DOHH2 (cell line): ENCODE measurements at regions not wholly inside any gene's neighbourhood (a gene's known extent, or its start where the extent isn't known, plus 50 kb on each side); places are given as distances from the start of the nearest gene placed in this dataset.

ENCODE experiments used
- H3F3A ChIP-seq: fragments of 200-600 bp; sonication (generic), shearing (Covaris generic); 2 replicates; pipeline ENCODE4 v1.6.0; 2016; ENCODE audit warnings: antibody characterized with exemption, mild to moderate bottlenecking; ENCODE audit not compliant: control insufficient read depth, insufficient read depth
- H3K27ac ChIP-seq: fragments of 200-600 bp; sonication (generic); 2 replicates; pipeline ENCODE4 v1.5.1; 2014; ENCODE audit warnings: low read depth, mild to moderate bottlenecking, low read length, moderate library complexity
- H3K27me3 ChIP-seq: fragments of 200-600 bp; sonication (generic); 2 replicates; pipeline ENCODE4 v1.6.1; 2014; ENCODE audit warnings: mild to moderate bottlenecking, low read length, mixed read lengths; ENCODE audit not compliant: control insufficient read depth
- H3K36me3 ChIP-seq: fragments of 200-600 bp; sonication (generic); 2 replicates; pipeline ENCODE4 v1.6.1; 2014; ENCODE audit warnings: mild to moderate bottlenecking, low read length, moderate library complexity, mixed read lengths; ENCODE audit not compliant: control insufficient read depth
- H3K4me1 ChIP-seq: fragments of 200-600 bp; sonication (generic); 2 replicates; pipeline ENCODE4 v1.6.1; 2014; ENCODE audit warnings: mild to moderate bottlenecking, low read length, mixed read lengths; ENCODE audit not compliant: control insufficient read depth
- H3K4me2 ChIP-seq: fragments of 200-600 bp; sonication (generic); 2 replicates; pipeline ENCODE4 v1.6.0; 2014; ENCODE audit warnings: mild to moderate bottlenecking, low read length, moderate library complexity
- H3K4me3 ChIP-seq: fragments of 200-600 bp; sonication (generic); 2 replicates; pipeline ENCODE4 v1.5.1; 2014; ENCODE audit warnings: mild to moderate bottlenecking, low read length, mixed read lengths
- H3K79me2 ChIP-seq: fragments of 200-600 bp; sonication (generic); 2 replicates; pipeline ENCODE4 v1.6.1; 2014; ENCODE audit warnings: mild to moderate bottlenecking, low read length, mixed read lengths; ENCODE audit not compliant: control insufficient read depth
- H3K9me2 ChIP-seq: fragments of 200-600 bp; sonication (generic); replicated peaks from 2 replicates; pipeline ENCODE4 v1.6.1; 2014; ENCODE audit warnings: mild to moderate bottlenecking, low read length, mixed read lengths; ENCODE audit not compliant: control insufficient read depth
- H3K9me3 ChIP-seq: fragments of 200-600 bp; sonication (generic); 2 replicates; pipeline ENCODE4 v1.6.1; 2014; ENCODE audit warnings: antibody characterized with exemption, low read length, mixed read lengths; ENCODE audit not compliant: control insufficient read depth, insufficient read depth
- H4K20me1 ChIP-seq: fragments of 200-600 bp; sonication (generic); 2 replicates; pipeline ENCODE4 v1.6.0; 2014; ENCODE audit warnings: low read depth, mild to moderate bottlenecking, antibody characterized with exemption, low read length, moderate library complexity; ENCODE audit not compliant: control insufficient read depth, insufficient read depth
- EZH2phosphoT487 ChIP-seq: fragments of 200-600 bp; sonication (generic); IDR thresholded peaks from 2 replicates; pipeline ENCODE4 v1.6.1; 2017; ENCODE audit warnings: borderline replicate concordance, mild to moderate bottlenecking, antibody characterized with exemption, low read length, moderate library complexity, mixed read lengths
- TF ChIP-seq, protein P1 (sequence below): fragments of 200-600 bp; sonication (generic); IDR thresholded peaks from one replicate; pipeline ENCODE4 v1.5.1; 2014; ENCODE audit warnings: antibody characterized with exemption, mild to moderate bottlenecking, low read depth, low read length; ENCODE audit not compliant: poor library complexity, severe bottlenecking

- Histone ChIP-seq H3K27ac (no peak overlapping the region), H3K4me1 (no peaks in the 10 kb centered on the region), H4K20me1 (no peaks in the 10 kb centered on the region), H3K9me3 (no peaks in the 10 kb centered on the region), H3K4me3 (no peak overlapping the region), H3K4me2 (no peak overlapping the region), H3K36me3 (no peaks in the 10 kb centered on the region), H3K9me2 (no peaks in the 10 kb centered on the region), H3K27me3 (no peaks in the 10 kb centered on the region), H3K79me2 (no peaks in the 10 kb centered on the region), H3F3A (no peaks in the 10 kb centered on the region)
- TF ChIP-seq, protein P1, sequence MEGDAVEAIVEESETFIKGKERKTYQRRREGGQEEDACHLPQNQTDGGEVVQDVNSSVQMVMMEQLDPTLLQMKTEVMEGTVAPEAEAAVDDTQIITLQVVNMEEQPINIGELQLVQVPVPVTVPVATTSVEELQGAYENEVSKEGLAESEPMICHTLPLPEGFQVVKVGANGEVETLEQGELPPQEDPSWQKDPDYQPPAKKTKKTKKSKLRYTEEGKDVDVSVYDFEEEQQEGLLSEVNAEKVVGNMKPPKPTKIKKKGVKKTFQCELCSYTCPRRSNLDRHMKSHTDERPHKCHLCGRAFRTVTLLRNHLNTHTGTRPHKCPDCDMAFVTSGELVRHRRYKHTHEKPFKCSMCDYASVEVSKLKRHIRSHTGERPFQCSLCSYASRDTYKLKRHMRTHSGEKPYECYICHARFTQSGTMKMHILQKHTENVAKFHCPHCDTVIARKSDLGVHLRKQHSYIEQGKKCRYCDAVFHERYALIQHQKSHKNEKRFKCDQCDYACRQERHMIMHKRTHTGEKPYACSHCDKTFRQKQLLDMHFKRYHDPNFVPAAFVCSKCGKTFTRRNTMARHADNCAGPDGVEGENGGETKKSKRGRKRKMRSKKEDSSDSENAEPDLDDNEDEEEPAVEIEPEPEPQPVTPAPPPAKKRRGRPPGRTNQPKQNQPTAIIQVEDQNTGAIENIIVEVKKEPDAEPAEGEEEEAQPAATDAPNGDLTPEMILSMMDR = no peak
- no peak for TF ChIP-seq EZH2phosphoT487
Observed at GRCh38 chr10:130560573-130560972, 424.4 kb downstream of the GLRX3 start.

DNA sequence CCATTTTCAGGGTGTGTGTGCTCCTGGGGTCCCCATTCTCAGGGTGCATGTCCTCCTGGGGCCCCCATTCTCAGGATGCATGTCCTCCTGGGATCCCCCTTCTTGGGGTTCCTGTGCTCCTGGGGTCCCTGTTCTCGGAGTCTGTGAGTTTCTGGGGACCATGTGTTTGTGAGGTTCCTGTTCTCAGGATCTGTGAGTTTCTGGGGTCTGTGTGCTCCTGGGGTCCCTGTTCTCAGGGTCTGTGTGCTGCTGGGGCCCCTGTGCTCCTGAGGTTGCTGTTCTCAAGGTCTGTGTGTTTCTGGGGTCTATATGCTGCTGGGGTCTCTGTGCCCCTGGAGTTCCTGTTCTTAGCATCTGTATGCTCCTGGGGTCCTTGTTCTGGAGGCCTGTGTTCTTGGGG lies 425.5 kb downstream of the GLRX3 start:
- Histone ChIP-seq H3K9me3 (no peaks in the 10 kb centered on the region), H3K4me2 (no peak overlapping the region), H3K4me3 (no peak overlapping the region), H4K20me1 (no peaks in the 10 kb centered on the region), H3K79me2 (no peaks in the 10 kb centered on the region), H3K27ac (no peak overlapping the region), H3K9me2 (no peaks in the 10 kb centered on the region), H3F3A (no peaks in the 10 kb centered on the region), H3K27me3 (no peaks in the 10 kb centered on the region), H3K4me1 (no peaks in the 10 kb centered on the region), H3K36me3 (no peaks in the 10 kb centered on the region)
- TF ChIP-seq EZH2phosphoT487 = no peak
- TF ChIP-seq, protein P1 = no peak

GRCh38 chr10:130567011-130567410 lies 430.8 kb downstream of the GLRX3 start:
- Histone ChIP-seq H3K4me3 (no peak overlapping the region), H3K79me2 (no peaks in the 10 kb centered on the region), H4K20me1 (no peaks in the 10 kb centered on the region), H3K4me2 (no peak overlapping the region), H3K27me3 (no peaks in the 10 kb centered on the region), H3K9me3 (no peaks in the 10 kb centered on the region), H3K9me2 (no peaks in the 10 kb centered on the region), H3K36me3 (no peaks in the 10 kb centered on the region), H3F3A (no peaks in the 10 kb centered on the region), H3K4me1 (no peaks in the 10 kb centered on the region), H3K27ac (no peak overlapping the region)
- TF ChIP-seq, protein P1 = no peak
- TF ChIP-seq EZH2phosphoT487 = no peak

GRCh38 chr10:130567436-130567835 lies 431.2 kb downstream of the GLRX3 start:
- no peak overlapping the region for H3K4me3 ChIP-seq
- H3K36me3 ChIP-seq = no peaks in the 10 kb centered on the region

More at GRCh38 chr10:130567436-130567835, 431.2 kb downstream of the GLRX3 start:
- Histone ChIP-seq H3K4me2 (no peak overlapping the region), H3K9me2 (no peaks in the 10 kb centered on the region), H3K27ac (no peak overlapping the region), H3K4me1 (no peaks in the 10 kb centered on the region), H3F3A (no peaks in the 10 kb centered on the region), H3K79me2 (no peaks in the 10 kb centered on the region), H3K9me3 (no peaks in the 10 kb centered on the region), H4K20me1 (no peaks in the 10 kb centered on the region), H3K27me3 (no peaks in the 10 kb centered on the region)
- TF ChIP-seq, protein P1 = no peak
- no peak for TF ChIP-seq EZH2phosphoT487
